ENCODE measurements at regions not wholly inside any gene's neighbourhood (a gene's known extent, or its start where the extent isn't known, plus 50 kb on each side); places are given as distances from the start of the nearest gene placed in this dataset.

- H3K9ac ChIP-seq (ENCODE audit: low read length), result no peak overlapping the region
- no peaks in the 10 kb centered on the region for H3K79me2 ChIP-seq (ENCODE audit: low read length)
- H4K20me1 ChIP-seq (ENCODE audit: insufficient read depth, low read depth, low read length), result no peaks in the 10 kb centered on the region
- H3K27ac ChIP-seq (ENCODE audit: low read length), result no peak overlapping the region
- no peaks in the 10 kb centered on the region; the same call in 1 of the 2 replicates for H3K9me3 ChIP-seq (ENCODE audit: low read length)
- no peaks in the 10 kb centered on the region for H3K9me2 ChIP-seq (replicated peaks; ENCODE audit: insufficient read depth, low read length)
- H3K4me3 ChIP-seq (ENCODE audit: low read length), result no peak overlapping the region
- H3K4me1 ChIP-seq (ENCODE audit: low read length), result no peaks in the 10 kb centered on the region
- H3K4me2 ChIP-seq (ENCODE audit: low read depth, low read length, poor library complexity, severe bottlenecking), result no peak overlapping the region
- no peak for DNase-seq
- no peaks in the 10 kb centered on the region for H3K36me3 ChIP-seq (ENCODE audit: insufficient read depth, low read length)
- no peaks in the 10 kb centered on the region for H3K27me3 ChIP-seq (ENCODE audit: low read length)
- H2AFZ ChIP-seq (ENCODE audit: low read length), result no peak overlapping the region
Measured at GRCh38 chr16:49085686-49086085, 196.0 kb downstream of the CBLN1 start.

GRCh38 chr16:49084628-49085390 lies 196.8 kb downstream of the CBLN1 start:
- H3K79me2 ChIP-seq (ENCODE audit: low read length), result no peaks in the 10 kb centered on the region
- no peak overlapping the region for H2AFZ ChIP-seq (ENCODE audit: low read length)
- H3K4me2 ChIP-seq (ENCODE audit: low read depth, low read length, poor library complexity, severe bottlenecking), result no peak overlapping the region
- no peak overlapping the region for H3K4me3 ChIP-seq (ENCODE audit: low read length)
- no peak for DNase-seq
- no peaks in the 10 kb centered on the region for H3K4me1 ChIP-seq (ENCODE audit: low read length)
- H3K9ac ChIP-seq (ENCODE audit: low read length), result no peak overlapping the region
- H3K27ac ChIP-seq (ENCODE audit: low read length), result no peak overlapping the region
- no peaks in the 10 kb centered on the region for H3K9me2 ChIP-seq (replicated peaks; ENCODE audit: insufficient read depth, low read length)
- no peaks in the 10 kb centered on the region; the same call in 1 of the 2 replicates for H3K9me3 ChIP-seq (ENCODE audit: low read length)
- H3K27me3 ChIP-seq (ENCODE audit: low read length), result no peaks in the 10 kb centered on the region
- H3K36me3 ChIP-seq (ENCODE audit: insufficient read depth, low read length), result no peaks in the 10 kb centered on the region
- no peaks in the 10 kb centered on the region for H4K20me1 ChIP-seq (ENCODE audit: insufficient read depth, low read depth, low read length)

GRCh38 chr16:49081554-49081953 lies 200.1 kb downstream of the CBLN1 start:
- Histone ChIP-seq H3K9me3 (ENCODE audit: low read length) (no peaks in the 10 kb centered on the region; the same call in 1 of the 2 replicates), H3K9me2 (replicated peaks; ENCODE audit: insufficient read depth, low read length) (no peaks in the 10 kb centered on the region), H3K36me3 (ENCODE audit: insufficient read depth, low read length) (no peaks in the 10 kb centered on the region), H3K4me2 (ENCODE audit: low read depth, low read length, poor library complexity, severe bottlenecking) (no peak overlapping the region), H3K4me3 (ENCODE audit: low read length) (no peak overlapping the region), H3K79me2 (ENCODE audit: low read length) (no peaks in the 10 kb centered on the region), H3K27me3 (ENCODE audit: low read length) (no peaks in the 10 kb centered on the region), H3K9ac (ENCODE audit: low read length) (no peak overlapping the region), H3K4me1 (ENCODE audit: low read length) (no peaks in the 10 kb centered on the region), H3K27ac (ENCODE audit: low read length) (no peak overlapping the region), H4K20me1 (ENCODE audit: insufficient read depth, low read depth, low read length) (no peaks in the 10 kb centered on the region), H2AFZ (ENCODE audit: low read length) (no peak overlapping the region)
- DNase-seq, result no peak

- H3K4me1 ChIP-seq (ENCODE audit: low read length), result no peaks in the 10 kb centered on the region
- H4K20me1 ChIP-seq (ENCODE audit: insufficient read depth, low read depth, low read length), result no peaks in the 10 kb centered on the region
- H3K79me2 ChIP-seq (ENCODE audit: low read length), result no peaks in the 10 kb centered on the region
- H3K9ac ChIP-seq (ENCODE audit: low read length), result no peak overlapping the region
- no peaks in the 10 kb centered on the region for H3K9me2 ChIP-seq (replicated peaks; ENCODE audit: insufficient read depth, low read length)
- no peak overlapping the region for H3K27ac ChIP-seq (ENCODE audit: low read length)
- no peak overlapping the region for H3K4me2 ChIP-seq (ENCODE audit: low read depth, low read length, poor library complexity, severe bottlenecking)
- H3K9me3 ChIP-seq (ENCODE audit: low read length), result no peaks in the 10 kb centered on the region; the same call in 1 of the 2 replicates
- no peak overlapping the region for H3K4me3 ChIP-seq (ENCODE audit: low read length)
- no peak overlapping the region for H2AFZ ChIP-seq (ENCODE audit: low read length)
- H3K36me3 ChIP-seq (ENCODE audit: insufficient read depth, low read length), result no peaks in the 10 kb centered on the region
- H3K27me3 ChIP-seq (ENCODE audit: low read length), result no peaks in the 10 kb centered on the region
- DNase-seq, result no peak
Measured at GRCh38 chr16:49081086-49081485, 200.6 kb downstream of the CBLN1 start.

- Histone ChIP-seq H3K4me3 (ENCODE audit: low read length) (no peak overlapping the region), H3K9me2 (replicated peaks; ENCODE audit: insufficient read depth, low read length) (no peaks in the 10 kb centered on the region), H3K79me2 (ENCODE audit: low read length) (no peaks in the 10 kb centered on the region), H3K27ac (ENCODE audit: low read length) (no peak overlapping the region), H3K4me2 (ENCODE audit: low read depth, low read length, poor library complexity, severe bottlenecking) (no peak overlapping the region), H2AFZ (ENCODE audit: low read length) (no peak overlapping the region), H3K4me1 (ENCODE audit: low read length) (no peaks in the 10 kb centered on the region), H3K27me3 (ENCODE audit: low read length) (no peaks in the 10 kb centered on the region), H3K9ac (ENCODE audit: low read length) (no peak overlapping the region), H3K9me3 (ENCODE audit: low read length) (no peaks in the 10 kb centered on the region), H4K20me1 (ENCODE audit: insufficient read depth, low read depth, low read length) (no peaks in the 10 kb centered on the region), H3K36me3 (ENCODE audit: insufficient read depth, low read length) (no peaks in the 10 kb centered on the region)
- no peak for DNase-seq
Measured at GRCh38 chr16:49078571-49078970, 203.1 kb downstream of the CBLN1 start.

- H3K9ac ChIP-seq (ENCODE audit: low read length), result no peak overlapping the region
- H3K36me3 ChIP-seq (ENCODE audit: insufficient read depth, low read length), result no peaks in the 10 kb centered on the region
- H3K9me3 ChIP-seq (ENCODE audit: low read length), result no peaks in the 10 kb centered on the region
- no peak for DNase-seq
- H3K79me2 ChIP-seq (ENCODE audit: low read length), result no peaks in the 10 kb centered on the region
- no peak overlapping the region for H3K4me2 ChIP-seq (ENCODE audit: low read depth, low read length, poor library complexity, severe bottlenecking)
- H3K27ac ChIP-seq (ENCODE audit: low read length), result no peak overlapping the region
- no peak overlapping the region for H3K4me3 ChIP-seq (ENCODE audit: low read length)
- no peak overlapping the region for H2AFZ ChIP-seq (ENCODE audit: low read length)
- H3K27me3 ChIP-seq (ENCODE audit: low read length), result no peaks in the 10 kb centered on the region
- H3K9me2 ChIP-seq (replicated peaks; ENCODE audit: insufficient read depth, low read length), result no peaks in the 10 kb centered on the region
- no peaks in the 10 kb centered on the region for H4K20me1 ChIP-seq (ENCODE audit: insufficient read depth, low read depth, low read length)
- no peaks in the 10 kb centered on the region for H3K4me1 ChIP-seq (ENCODE audit: low read length)
Measured at GRCh38 chr16:49078104-49078503, 203.5 kb downstream of the CBLN1 start.

- Histone ChIP-seq H3K4me2 (ENCODE audit: low read depth, low read length, poor library complexity, severe bottlenecking) (no peak overlapping the region), H4K20me1 (ENCODE audit: insufficient read depth, low read depth, low read length) (no peaks in the 10 kb centered on the region), H3K9me3 (ENCODE audit: low read length) (no peaks in the 10 kb centered on the region), H3K4me3 (ENCODE audit: low read length) (no peak overlapping the region), H3K4me1 (ENCODE audit: low read length) (no peaks in the 10 kb centered on the region), H3K9ac (ENCODE audit: low read length) (no peak overlapping the region), H3K9me2 (replicated peaks; ENCODE audit: insufficient read depth, low read length) (no peaks in the 10 kb centered on the region), H3K27me3 (ENCODE audit: low read length) (no peaks in the 10 kb centered on the region), H3K27ac (ENCODE audit: low read length) (no peak overlapping the region), H2AFZ (ENCODE audit: low read length) (no peak overlapping the region), H3K79me2 (ENCODE audit: low read length) (no peaks in the 10 kb centered on the region), H3K36me3 (ENCODE audit: insufficient read depth, low read length) (no peaks in the 10 kb centered on the region)
- DNase-seq, result no peak
Measured at GRCh38 chr16:49075709-49076108, 205.9 kb downstream of the CBLN1 start.

- no peaks in the 10 kb centered on the region for H3K79me2 ChIP-seq (ENCODE audit: low read length)
- H3K27me3 ChIP-seq (ENCODE audit: low read length), result no peaks in the 10 kb centered on the region
- no peak overlapping the region for H3K4me2 ChIP-seq (ENCODE audit: low read depth, low read length, poor library complexity, severe bottlenecking)
- no peak overlapping the region for H3K4me3 ChIP-seq (ENCODE audit: low read length)
- no peak overlapping the region for H2AFZ ChIP-seq (ENCODE audit: low read length)
- H3K4me1 ChIP-seq (ENCODE audit: low read length), result no peaks in the 10 kb centered on the region
- no peak overlapping the region for H3K9ac ChIP-seq (ENCODE audit: low read length)
- no peaks in the 10 kb centered on the region for H3K36me3 ChIP-seq (ENCODE audit: insufficient read depth, low read length)
- no peak overlapping the region for H3K27ac ChIP-seq (ENCODE audit: low read length)
- no peaks in the 10 kb centered on the region for H3K9me3 ChIP-seq (ENCODE audit: low read length)
- H4K20me1 ChIP-seq (ENCODE audit: insufficient read depth, low read depth, low read length), result no peaks in the 10 kb centered on the region
- H3K9me2 ChIP-seq (replicated peaks; ENCODE audit: insufficient read depth, low read length), result no peaks in the 10 kb centered on the region
- DNase-seq, result no peak
Measured at GRCh38 chr16:49068224-49068623, 213.4 kb downstream of the CBLN1 start.
